ENCODE measurements at regions not wholly inside any gene's neighbourhood (a gene's known extent, or its start where the extent isn't known, plus 50 kb on each side); places are given as distances from the start of the nearest gene placed in this dataset.

DNA sequence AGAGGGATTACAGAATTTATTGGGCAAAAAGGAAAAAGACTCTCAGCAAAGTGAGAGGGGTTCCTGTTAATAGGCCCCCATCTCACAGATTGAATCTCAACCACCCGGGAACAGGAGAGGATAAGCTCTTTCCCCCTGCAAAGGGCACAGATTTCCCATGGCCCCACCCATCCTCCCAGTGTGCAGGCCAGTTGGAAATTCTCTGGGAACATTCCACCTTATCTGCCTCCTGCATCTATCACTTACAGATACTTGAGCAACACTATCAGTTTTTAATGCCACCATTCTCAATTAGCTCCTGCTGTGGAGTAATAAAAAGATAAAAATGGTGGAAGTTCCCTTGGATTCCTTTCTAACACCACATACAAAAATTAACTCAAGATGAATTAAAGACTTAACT lies 350.0 kb upstream of the BCHE start:
- Histone ChIP-seq H3K4me3 (no peak overlapping the region), H3K27me3 (ENCODE audit: low read depth) (no peaks in the 10 kb centered on the region), H3K27ac (replicated peaks) (no peak overlapping the region), H3K36me3 (no peaks in the 10 kb centered on the region), H3K4me1 (no peaks in the 10 kb centered on the region), H3K9me3 (replicated peaks) (no peaks in the 10 kb centered on the region)
- TF ChIP-seq, protein P1, sequence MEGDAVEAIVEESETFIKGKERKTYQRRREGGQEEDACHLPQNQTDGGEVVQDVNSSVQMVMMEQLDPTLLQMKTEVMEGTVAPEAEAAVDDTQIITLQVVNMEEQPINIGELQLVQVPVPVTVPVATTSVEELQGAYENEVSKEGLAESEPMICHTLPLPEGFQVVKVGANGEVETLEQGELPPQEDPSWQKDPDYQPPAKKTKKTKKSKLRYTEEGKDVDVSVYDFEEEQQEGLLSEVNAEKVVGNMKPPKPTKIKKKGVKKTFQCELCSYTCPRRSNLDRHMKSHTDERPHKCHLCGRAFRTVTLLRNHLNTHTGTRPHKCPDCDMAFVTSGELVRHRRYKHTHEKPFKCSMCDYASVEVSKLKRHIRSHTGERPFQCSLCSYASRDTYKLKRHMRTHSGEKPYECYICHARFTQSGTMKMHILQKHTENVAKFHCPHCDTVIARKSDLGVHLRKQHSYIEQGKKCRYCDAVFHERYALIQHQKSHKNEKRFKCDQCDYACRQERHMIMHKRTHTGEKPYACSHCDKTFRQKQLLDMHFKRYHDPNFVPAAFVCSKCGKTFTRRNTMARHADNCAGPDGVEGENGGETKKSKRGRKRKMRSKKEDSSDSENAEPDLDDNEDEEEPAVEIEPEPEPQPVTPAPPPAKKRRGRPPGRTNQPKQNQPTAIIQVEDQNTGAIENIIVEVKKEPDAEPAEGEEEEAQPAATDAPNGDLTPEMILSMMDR (IDR thresholded peaks at IDR 0.05; ENCODE audit: borderline replicate concordance) = no peak
- intact Hi-C loops (cut with micrococcal nuclease) = no loop called here
- no peak for DNase-seq

DNA sequence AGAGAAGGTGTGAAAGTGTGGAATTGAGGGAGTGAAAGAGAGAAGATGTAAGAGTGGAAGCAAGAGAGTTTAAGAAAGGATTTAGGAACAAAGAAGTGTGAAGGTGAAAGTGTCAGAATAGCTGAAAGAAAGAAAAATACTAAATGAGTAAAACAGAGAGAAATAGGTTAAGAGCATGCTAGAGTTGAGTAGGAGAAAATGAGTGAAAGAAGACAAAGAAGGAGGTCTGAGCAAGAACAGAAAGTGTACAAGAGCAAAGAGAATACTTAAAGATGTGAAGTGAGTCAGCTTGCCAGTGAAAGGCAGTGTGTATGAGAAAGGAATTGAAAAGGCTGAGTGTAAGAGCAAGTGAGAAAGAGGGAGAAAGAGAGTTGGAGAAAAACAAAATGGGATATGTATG lies 348.8 kb upstream of the BCHE start:
- TF ChIP-seq, protein P1 (IDR thresholded peaks at IDR 0.05; ENCODE audit: borderline replicate concordance) = no peak
- Histone ChIP-seq H3K36me3 (no peaks in the 10 kb centered on the region), H3K4me3 (no peak overlapping the region), H3K4me1 (no peaks in the 10 kb centered on the region), H3K27ac (replicated peaks) (no peak overlapping the region), H3K27me3 (ENCODE audit: low read depth) (no peaks in the 10 kb centered on the region), H3K9me3 (replicated peaks) (no peaks in the 10 kb centered on the region)
- no peak for DNase-seq
- intact Hi-C loops (cut with micrococcal nuclease) = no loop called here

DNA sequence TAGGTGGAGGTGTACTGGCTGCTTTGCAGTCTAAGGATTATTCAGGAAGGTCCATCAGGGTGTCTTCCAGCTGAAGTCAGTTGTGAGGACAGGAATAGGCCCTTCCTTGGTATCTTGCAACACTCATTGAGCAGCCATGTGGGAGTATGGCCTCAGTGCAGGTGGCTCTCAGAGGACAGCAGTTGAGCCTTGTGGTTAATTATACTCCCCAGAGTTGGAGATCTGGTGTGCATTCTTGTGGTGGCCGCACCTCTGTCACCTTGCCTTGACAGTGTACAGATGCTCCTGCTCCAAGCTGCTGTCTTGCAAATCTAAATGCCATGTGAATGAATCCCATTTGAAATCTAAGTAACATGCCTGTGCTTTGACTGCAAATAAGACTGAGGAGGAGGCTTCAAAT lies 339.9 kb upstream of the BCHE start:
- Histone ChIP-seq H3K27ac (replicated peaks) (no peak overlapping the region), H3K9me3 (replicated peaks) (no peaks in the 10 kb centered on the region), H3K27me3 (ENCODE audit: low read depth) (no peaks in the 10 kb centered on the region), H3K4me1 (no peaks in the 10 kb centered on the region), H3K4me3 (no peak overlapping the region), H3K36me3 (no peaks in the 10 kb centered on the region)
- intact Hi-C loops (cut with micrococcal nuclease) = no loop called here
- DNase-seq = no peak
- TF ChIP-seq, protein P1 (IDR thresholded peaks at IDR 0.05; ENCODE audit: borderline replicate concordance) = no peak

DNA sequence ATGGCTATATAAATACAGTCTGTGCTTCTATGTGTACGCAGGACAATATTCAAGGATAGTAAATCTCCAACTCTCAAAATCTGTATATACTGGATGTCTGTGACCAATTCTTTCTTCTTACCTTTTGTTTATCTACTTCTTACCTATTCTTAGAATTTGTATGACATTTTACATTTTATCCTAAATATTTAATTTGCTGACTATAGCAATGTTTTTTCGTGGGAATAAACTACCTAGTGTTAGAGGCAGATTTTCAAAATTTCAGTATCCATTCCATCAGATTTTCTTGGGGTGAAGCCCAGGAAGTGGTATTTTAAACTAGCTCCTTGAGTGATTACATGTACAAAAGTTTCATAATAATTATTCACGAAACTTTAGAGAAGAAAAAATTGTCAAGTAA lies 334.5 kb upstream of the BCHE start:
- Histone ChIP-seq H3K27ac (replicated peaks) (no peak overlapping the region), H3K4me3 (no peak overlapping the region), H3K4me1 (no peaks in the 10 kb centered on the region), H3K9me3 (replicated peaks) (no peaks in the 10 kb centered on the region), H3K36me3 (no peaks in the 10 kb centered on the region), H3K27me3 (ENCODE audit: low read depth) (no peaks in the 10 kb centered on the region)
- TF ChIP-seq, protein P1 (IDR thresholded peaks at IDR 0.05; ENCODE audit: borderline replicate concordance) = no peak
- intact Hi-C loops (cut with micrococcal nuclease) = no loop called here
- DNase-seq = no peak

DNA sequence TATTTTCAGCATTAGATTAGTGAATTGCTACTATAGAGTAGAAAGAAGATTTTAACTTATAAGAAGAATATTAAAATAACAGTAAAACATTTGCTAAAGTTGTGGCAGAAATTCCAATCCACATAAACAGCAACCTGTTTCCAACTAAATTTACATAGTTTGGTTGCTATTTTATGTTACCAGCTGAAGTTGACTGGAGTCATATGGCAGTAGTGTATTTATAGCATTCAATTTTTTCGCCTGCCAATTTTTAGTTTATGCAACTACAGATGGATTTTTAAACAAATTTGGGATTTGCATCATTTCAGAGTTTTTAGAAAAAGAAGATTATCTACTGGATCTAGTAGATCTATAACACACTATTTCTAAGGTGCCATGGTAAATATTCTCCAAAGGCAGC lies 332.5 kb upstream of the BCHE start:
- peaks cover 7% of the 10 kb centered on the region for H3K9me3 ChIP-seq (replicated peaks)
- intact Hi-C loops (cut with micrococcal nuclease) = no loop called here
- no peak overlapping the region for H3K4me3 ChIP-seq
- no peaks in the 10 kb centered on the region for H3K4me1 ChIP-seq
- H3K36me3 ChIP-seq = no peaks in the 10 kb centered on the region
- no peaks in the 10 kb centered on the region for H3K27me3 ChIP-seq (ENCODE audit: low read depth)
- TF ChIP-seq, protein P1 (IDR thresholded peaks at IDR 0.05; ENCODE audit: borderline replicate concordance) = no peak
- H3K27ac ChIP-seq (replicated peaks) = no peak overlapping the region
- DNase-seq = no peak

DNA sequence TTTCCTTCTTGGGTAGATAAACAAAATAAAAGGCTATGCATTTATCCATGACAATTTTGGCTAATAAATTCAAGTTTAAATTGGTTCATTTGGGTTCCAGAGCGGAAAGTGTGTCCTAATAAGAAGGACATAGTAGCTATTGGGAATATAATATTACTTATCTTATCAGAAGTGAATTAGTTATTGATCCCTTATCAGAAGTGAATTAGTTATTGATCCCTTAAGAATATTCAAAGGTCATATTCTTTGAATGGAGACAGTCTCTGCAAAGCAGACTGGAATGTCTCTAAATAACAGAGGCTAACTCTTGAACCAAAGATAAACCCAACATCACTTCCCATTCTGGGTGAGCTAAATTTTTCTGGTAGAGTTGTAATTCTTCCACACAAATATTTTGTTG lies 290.7 kb upstream of the BCHE start:
- intact Hi-C loops (cut with micrococcal nuclease) = no loop called here
- Histone ChIP-seq H3K9me3 (replicated peaks) (peaks cover 41% of the 10 kb centered on the region), H3K4me3 (no peak overlapping the region)

More for the DNA sequence above, 290.7 kb upstream of the BCHE start:
- no peaks in the 10 kb centered on the region for H3K36me3 ChIP-seq
- no peak overlapping the region for H3K27ac ChIP-seq (replicated peaks)
- DNase-seq = no peak
- H3K27me3 ChIP-seq (ENCODE audit: low read depth) = no peaks in the 10 kb centered on the region
- TF ChIP-seq, protein P1 (IDR thresholded peaks at IDR 0.05; ENCODE audit: borderline replicate concordance) = no peak
- no peaks in the 10 kb centered on the region for H3K4me1 ChIP-seq

All from left ventricle myocardium inferior (tissue), 1 donor.